ENCODE measurements at regions not wholly inside any gene's neighbourhood (a gene's known extent, or its start where the extent isn't known, plus 50 kb on each side); places are given as distances from the start of the nearest gene placed in this dataset.
"Not testable (repeated sequence)": the region's sequence is repeated elsewhere in the genome, so short reads cannot be mapped to it uniquely, and the experiment has no call there.

- H3K4me3 ChIP-seq (ENCODE audit: low read depth, low read length) = no peak overlapping the region
- DNase-seq (ENCODE audit: low read depth) = no peak
Measured at GRCh38 chr7:152544971-152545619, 109.3 kb upstream of the KMT2C start.

GRCh38 chr7:152544481-152544927 is 108.7 kb upstream of the KMT2C start:
- no peak overlapping the region for H3K4me3 ChIP-seq (ENCODE audit: low read depth, low read length)
- DNase-seq (ENCODE audit: low read depth) = no peak

- H3K4me3 ChIP-seq (ENCODE audit: low read depth, low read length) = no peak overlapping the region
- DNase-seq (ENCODE audit: low read depth) = no peak
Measured at GRCh38 chr7:152543799-152544198, 108.0 kb upstream of the KMT2C start.

DNA sequence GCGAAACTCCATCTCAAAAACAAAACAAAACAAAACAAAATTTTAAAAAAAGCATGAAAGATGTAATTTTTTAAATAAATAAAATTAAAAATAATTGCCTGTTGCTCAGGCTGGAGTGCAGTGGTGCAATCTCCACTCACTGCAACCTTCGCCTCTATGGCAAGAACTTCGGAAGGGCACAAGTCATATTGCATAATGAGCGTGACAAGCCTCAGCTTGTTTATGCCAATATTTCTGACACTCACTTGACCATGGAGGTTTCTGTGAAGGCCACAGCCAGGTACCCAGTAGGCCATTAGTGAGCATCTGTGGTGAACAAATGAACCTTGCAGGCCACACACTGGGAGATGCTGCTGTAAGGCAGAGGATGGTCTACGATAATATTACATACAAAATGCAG is 106.1 kb upstream of the KMT2C start:
- DNase-seq (ENCODE audit: low read depth) = no peak
- H3K4me3 ChIP-seq (ENCODE audit: low read depth, low read length) = no peak overlapping the region

- DNase-seq (ENCODE audit: low read depth); H3K4me3 ChIP-seq (ENCODE audit: low read depth, low read length): not testable (repeated sequence)
Measured at GRCh38 chr7:152539190-152539495, 103.3 kb upstream of the KMT2C start.

DNA sequence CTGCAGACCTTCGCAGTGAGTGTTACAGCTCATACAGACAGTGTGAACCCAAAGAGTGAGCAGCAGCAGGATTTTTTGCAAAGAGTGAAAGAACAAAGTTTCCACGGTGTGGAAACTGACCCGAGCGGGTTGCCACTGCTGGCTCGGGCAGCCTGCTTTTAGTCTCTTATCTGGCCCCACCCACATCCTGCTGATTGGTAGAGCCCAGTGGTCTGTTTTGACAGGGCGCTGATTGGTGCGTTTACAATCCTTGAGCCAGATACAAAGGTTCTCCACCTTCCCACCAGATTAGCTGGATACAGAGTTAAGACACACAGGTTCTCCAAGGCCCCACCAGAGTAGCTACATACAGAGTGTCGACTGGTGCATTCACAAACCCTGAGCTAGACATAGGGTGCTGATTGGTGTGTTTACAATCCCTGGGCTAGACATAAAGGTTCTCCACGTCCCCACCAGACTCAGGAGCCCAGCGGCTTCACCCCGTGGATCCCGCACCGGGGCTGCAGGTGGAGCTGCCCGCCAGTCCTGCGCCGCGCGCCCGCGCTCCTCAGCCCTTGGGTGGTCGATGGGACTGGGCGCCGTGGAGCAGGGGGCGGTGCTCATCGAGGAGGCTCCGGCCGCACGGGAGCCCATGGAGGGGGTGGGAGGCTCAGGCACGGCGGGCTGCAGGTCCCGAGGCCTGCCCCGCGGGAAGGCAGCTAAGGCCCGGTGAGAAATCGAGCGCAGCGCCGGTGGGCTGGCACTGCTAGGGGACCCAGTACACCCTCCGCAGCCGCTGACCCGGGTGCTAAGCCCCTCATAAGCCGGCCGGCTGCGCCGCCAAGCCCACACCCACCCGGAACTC is 102.8 kb upstream of the KMT2C start:
- not testable (repeated sequence) for DNase-seq (ENCODE audit: low read depth); H3K4me3 ChIP-seq (ENCODE audit: low read depth, low read length)

DNA sequence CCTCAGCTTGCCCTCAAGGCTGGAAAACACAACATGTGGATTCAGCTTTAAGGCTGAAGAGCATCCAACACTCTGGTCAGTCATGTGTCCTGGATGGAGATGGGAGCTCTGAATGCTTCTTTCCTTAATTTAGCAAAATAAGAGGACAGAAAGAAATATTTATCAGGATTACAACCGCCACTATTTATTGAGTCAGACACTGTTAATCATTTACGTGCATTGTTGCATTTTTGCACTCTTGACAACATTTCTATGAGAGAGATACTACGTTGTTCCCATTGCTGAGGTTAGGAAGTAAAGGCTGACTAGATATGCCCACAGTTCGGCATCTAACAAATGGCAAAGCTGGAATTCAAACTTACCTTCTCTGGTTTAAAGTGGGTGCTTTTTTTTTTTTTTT is 101.8 kb upstream of the KMT2C start:
- H3K4me3 ChIP-seq (ENCODE audit: low read depth, low read length) = no peak overlapping the region
- DNase-seq (ENCODE audit: low read depth) = no peak

- no peak overlapping the region for H3K4me3 ChIP-seq (ENCODE audit: low read depth, low read length)
- DNase-seq (ENCODE audit: low read depth) = no peak
Measured at GRCh38 chr7:152528612-152529011, 92.8 kb upstream of the KMT2C start.

- H3K4me3 ChIP-seq (ENCODE audit: low read depth, low read length) = no peak overlapping the region
- no peak for DNase-seq (ENCODE audit: low read depth)
Measured at GRCh38 chr7:152527610-152528032, 91.8 kb upstream of the KMT2C start.

- H3K4me3 ChIP-seq (ENCODE audit: low read depth, low read length) = no peak overlapping the region
- no peak for DNase-seq (ENCODE audit: low read depth)
Measured at GRCh38 chr7:152523916-152524315, 88.1 kb upstream of the KMT2C start.

GRCh38 chr7:152522571-152523067 is 86.8 kb upstream of the KMT2C start:
- peak overlapping the region; percentile 5 for H3K4me3 ChIP-seq (ENCODE audit: low read depth, low read length)

DNA sequence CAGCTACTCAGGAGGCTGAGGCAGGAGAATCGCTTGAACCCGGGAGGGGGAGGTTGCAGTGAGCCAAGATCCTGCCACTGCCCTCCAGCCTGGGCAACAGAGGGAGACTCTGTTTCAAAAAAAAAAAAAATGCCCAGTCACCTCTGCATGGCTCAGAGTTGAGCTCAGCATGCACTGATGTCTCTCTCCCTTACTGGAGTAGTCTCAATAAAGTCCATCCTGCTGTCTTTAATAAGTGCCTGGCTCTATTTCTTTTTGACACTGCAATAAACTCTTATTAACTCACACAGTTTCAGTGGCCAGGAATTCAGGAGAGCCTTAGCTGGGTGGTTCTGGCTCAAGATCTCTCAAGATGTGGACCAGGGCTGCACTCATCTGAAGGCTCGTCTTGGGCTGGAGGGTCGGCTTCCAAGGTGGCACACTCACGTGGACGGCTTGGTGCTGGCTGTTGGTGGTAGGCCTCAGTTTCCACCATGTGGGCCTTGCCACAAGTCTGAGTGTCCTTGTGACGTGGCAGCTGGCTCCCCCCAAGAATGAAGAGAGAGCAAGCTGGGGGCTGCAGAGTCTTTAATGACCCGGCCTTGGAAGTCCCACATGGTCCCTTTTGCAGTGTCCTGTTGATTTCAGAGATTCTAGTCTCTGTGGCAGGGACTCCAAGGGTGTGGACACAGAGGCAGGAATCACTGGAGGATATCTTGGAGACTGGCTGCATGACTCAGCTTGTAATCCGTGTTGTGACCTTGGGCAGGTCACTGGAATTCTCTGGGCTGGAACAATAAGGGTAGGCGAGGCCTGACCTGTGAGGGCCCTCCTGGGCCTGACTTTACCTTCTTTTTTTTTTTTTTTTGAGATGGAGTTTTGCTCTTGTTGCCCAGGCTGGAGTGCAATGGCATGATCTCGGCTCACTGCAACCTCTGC is 85.9 kb upstream of the KMT2C start:
- DNase-seq (ENCODE audit: low read depth) = no peak
- H3K4me3 ChIP-seq (ENCODE audit: low read depth, low read length) = no peak overlapping the region

More at GRCh38 chr7:152522571-152523067, 86.8 kb upstream of the KMT2C start:
- DNase-seq (ENCODE audit: low read depth) = peak; percentile 4

- H3K4me3 ChIP-seq (ENCODE audit: low read depth, low read length) = no peak overlapping the region
- no peak for DNase-seq (ENCODE audit: low read depth)
Measured at GRCh38 chr7:152520861-152521302, 85.1 kb upstream of the KMT2C start.

DNA sequence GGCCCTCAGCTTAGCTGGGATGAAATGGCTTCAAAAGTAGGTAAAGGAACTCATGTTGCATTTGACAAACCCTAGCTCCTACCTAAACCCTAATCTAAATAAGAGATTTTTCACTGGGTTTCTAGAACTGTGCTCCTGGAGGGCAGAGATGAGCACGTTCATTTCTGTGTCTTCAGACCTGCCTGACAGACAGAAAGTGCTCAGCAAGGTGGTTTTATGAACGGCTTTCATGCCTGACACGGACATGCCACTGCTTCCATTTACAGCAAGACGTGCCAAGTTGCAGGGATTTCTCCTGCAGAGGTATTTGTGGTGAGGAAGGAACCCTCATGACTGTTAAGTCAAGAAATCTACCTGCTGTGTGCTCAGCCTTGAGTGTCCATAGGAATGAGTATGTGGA is 83.5 kb upstream of the KMT2C start:
- H3K4me3 ChIP-seq (ENCODE audit: low read depth, low read length) = no peak overlapping the region
- DNase-seq (ENCODE audit: low read depth) = no peak

GRCh38 chr7:152516216-152516615 is 80.4 kb upstream of the KMT2C start:
- no peak overlapping the region for H3K4me3 ChIP-seq (ENCODE audit: low read depth, low read length)
- DNase-seq (ENCODE audit: low read depth) = no peak

- H3K4me3 ChIP-seq (ENCODE audit: low read depth, low read length) = not testable (repeated sequence)
Measured at GRCh38 chr7:152515266-152515950, 79.6 kb upstream of the KMT2C start.

GRCh38 chr7:152514771-152515105 is 78.9 kb upstream of the KMT2C start:
- DNase-seq (ENCODE audit: low read depth) = no peak
- H3K4me3 ChIP-seq (ENCODE audit: low read depth, low read length) = no peak overlapping the region

More at GRCh38 chr7:152515266-152515950, 79.6 kb upstream of the KMT2C start:
- not testable (repeated sequence) for DNase-seq (ENCODE audit: low read depth)

GRCh38 chr7:152513861-152514770 is 78.3 kb upstream of the KMT2C start:
- H3K4me3 ChIP-seq (ENCODE audit: low read depth, low read length) = no peak overlapping the region
- DNase-seq (ENCODE audit: low read depth) = no peak
